Mammary epithelial cell (primary cell): ENCODE measurements at regions not wholly inside any gene's neighbourhood (a gene's known extent, or its start where the extent isn't known, plus 50 kb on each side); places are given as distances from the start of the nearest gene placed in this dataset.

Source experiments
- CTCF ChIP-seq, 2 donors: IDR thresholded peaks in 1 of 2; conservative IDR thresholded peaks in 1 of 2; 2 replicates each; pipeline ENCODE4 v1.5.1; 2011 to 2012; ENCODE audit warnings: inconsistent platforms in 2 of 2, low read length in 2 of 2, mild to moderate bottlenecking in 2 of 2, control low read depth in 1 of 2, low read depth in 1 of 2; ENCODE audit not compliant: insufficient read depth in 1 of 2; ENCODE audit errors: extremely low read depth in 1 of 2
- EZH2 ChIP-seq: IDR thresholded peaks from 2 replicates; pipeline ENCODE4 v1.6.1; 2012; ENCODE audit warnings: low read length, inconsistent platforms, borderline replicate concordance

- TF ChIP-seq CTCF (conservative IDR thresholded peaks at IDR 0.05 in 1 of 2, IDR thresholded peaks at IDR 0.05 in 1 of 2; ENCODE audit: extremely low read depth in 1 of 2, insufficient read depth in 1 of 2, low read depth in 1 of 2, low read length in 2 of 2) (no peak), EZH2 (no peak)
These were observed 325.1 kb downstream of the FRK start for GRCh38 chr6:115735610-115736009.
